SK-N-SH treated with all-trans-retinoic acid at 6 μM for 48 hours (cell line): ENCODE measurements at regions not wholly inside any gene's neighbourhood (a gene's known extent, or its start where the extent isn't known, plus 50 kb on each side); places are given as distances from the start of the nearest gene placed in this dataset.

Source experiments
- ATAC-seq: fragments of 200-7000 bp; cut with Tn5 transposase; 3 replicates; pipeline ENCODE4 v1.9.1; 2020; ENCODE audit warnings: mild to moderate bottlenecking, moderate library complexity
- ARNTL ChIP-seq: fragments of 450-650 bp; formaldehyde crosslinking; IDR thresholded peaks from 2 replicates; pipeline ENCODE4 v1.5.0; 2020; ENCODE audit warnings: low read depth, mild to moderate bottlenecking, moderate library complexity, borderline replicate concordance
- CREB5 ChIP-seq: fragments of 250-450 bp; sonication (Bioruptor Pico); IDR thresholded peaks from 2 replicates; pipeline ENCODE4 v1.5.1; 2020; ENCODE audit warnings: low read depth, mild to moderate bottlenecking, moderate library complexity
- CSDC2 ChIP-seq: fragments of 250-450 bp; sonication (Bioruptor Pico); IDR thresholded peaks from 2 replicates; pipeline ENCODE4 v1.5.0; 2020; ENCODE audit warnings: mild to moderate bottlenecking, moderate library complexity
- CSRNP3 ChIP-seq: fragments of 250-450 bp; sonication (Bioruptor Pico); IDR thresholded peaks from 2 replicates; pipeline ENCODE4 v1.5.1; 2021; ENCODE audit warnings: mild to moderate bottlenecking, moderate library complexity
- ESRRG ChIP-seq: fragments of 250-450 bp; sonication (Bioruptor Pico); IDR thresholded peaks from 2 replicates; pipeline ENCODE4 v1.6.1; 2021; ENCODE audit warnings: mild to moderate bottlenecking
- GLIS3 ChIP-seq: fragments of 250-450 bp; sonication (Bioruptor Pico); IDR thresholded peaks from 2 replicates; pipeline ENCODE4 v1.5.0; 2020; ENCODE audit warnings: mild to moderate bottlenecking, moderate library complexity
- ISL1 ChIP-seq: fragments of 250-450 bp; sonication (Bioruptor Pico); IDR thresholded peaks from 2 replicates; pipeline ENCODE4 v2.1.2; 2022; ENCODE audit warnings: mild to moderate bottlenecking, moderate library complexity
- OSR1 ChIP-seq: fragments of 250-450 bp; sonication (Bioruptor Pico); IDR thresholded peaks from 2 replicates; pipeline ENCODE4 v1.8.0; 2022; ENCODE audit warnings: moderate library complexity, mild to moderate bottlenecking, inconsistent platforms
- POU6F1 ChIP-seq: fragments of 250-450 bp; sonication (Bioruptor Pico); IDR thresholded peaks from 2 replicates; pipeline ENCODE4 v1.8.0; 2021; ENCODE audit warnings: low read depth, mild to moderate bottlenecking, moderate library complexity, borderline replicate concordance
- RARB ChIP-seq: fragments of 250-450 bp; sonication (Bioruptor Pico); IDR thresholded peaks from 2 replicates; pipeline ENCODE4 v1.8.0; 2021; ENCODE audit warnings: mild to moderate bottlenecking, moderate library complexity
- SNAI2 ChIP-seq: fragments of 250-450 bp; sonication (Bioruptor Pico); IDR thresholded peaks from 2 replicates; pipeline ENCODE4 v1.5.0; 2020; ENCODE audit warnings: mild to moderate bottlenecking, moderate library complexity
- TCF4 ChIP-seq: fragments of 250-450 bp; sonication (Bioruptor Pico); IDR thresholded peaks from 2 replicates; pipeline ENCODE4 v1.8.0; 2021; ENCODE audit warnings: mild to moderate bottlenecking, moderate library complexity, borderline replicate concordance
- ZC3H10 ChIP-seq: fragments of 250-450 bp; sonication (Bioruptor Pico); IDR thresholded peaks from 2 replicates; pipeline ENCODE4 v1.5.1; 2021; ENCODE audit warnings: mild to moderate bottlenecking, moderate library complexity
- ZFP3 ChIP-seq: fragments of 250-450 bp; sonication (Bioruptor Pico); IDR thresholded peaks from 2 replicates; pipeline ENCODE4 v1.5.0; 2020; ENCODE audit warnings: mild to moderate bottlenecking, moderate library complexity
- ZFP30 ChIP-seq: fragments of 450-650 bp; formaldehyde crosslinking; IDR thresholded peaks from 2 replicates; pipeline ENCODE4 v1.5.0; 2022; ENCODE audit warnings: mild to moderate bottlenecking, moderate library complexity
- ZNF565 ChIP-seq: fragments of 450-650 bp; formaldehyde crosslinking; conservative IDR thresholded peaks from 2 replicates; pipeline ENCODE4 v1.5.0; 2020; ENCODE audit warnings: low read depth, mild to moderate bottlenecking, moderate library complexity
- ZNF70 ChIP-seq: fragments of 450-650 bp; formaldehyde crosslinking; IDR thresholded peaks from 2 replicates; pipeline ENCODE4 v1.5.0; 2020; ENCODE audit warnings: mild to moderate bottlenecking, moderate library complexity
- ZNF8 ChIP-seq: fragments of 450-650 bp; formaldehyde crosslinking; IDR thresholded peaks from 2 replicates; pipeline ENCODE4 v1.5.0; 2020; ENCODE audit warnings: mild to moderate bottlenecking, moderate library complexity
- TF ChIP-seq, protein P1 (sequence below): fragments of 250-450 bp; sonication (Bioruptor Pico); IDR thresholded peaks from 2 replicates; pipeline ENCODE4 v1.5.0; 2020; ENCODE audit warnings: mild to moderate bottlenecking, moderate library complexity
- TF ChIP-seq, protein P2 (sequence below): fragments of 250-450 bp; sonication (Bioruptor Pico); IDR thresholded peaks from 2 replicates; pipeline ENCODE4 v1.8.0; 2020; ENCODE audit warnings: mild to moderate bottlenecking, moderate library complexity, borderline replicate concordance

- TF ChIP-seq, protein P1, sequence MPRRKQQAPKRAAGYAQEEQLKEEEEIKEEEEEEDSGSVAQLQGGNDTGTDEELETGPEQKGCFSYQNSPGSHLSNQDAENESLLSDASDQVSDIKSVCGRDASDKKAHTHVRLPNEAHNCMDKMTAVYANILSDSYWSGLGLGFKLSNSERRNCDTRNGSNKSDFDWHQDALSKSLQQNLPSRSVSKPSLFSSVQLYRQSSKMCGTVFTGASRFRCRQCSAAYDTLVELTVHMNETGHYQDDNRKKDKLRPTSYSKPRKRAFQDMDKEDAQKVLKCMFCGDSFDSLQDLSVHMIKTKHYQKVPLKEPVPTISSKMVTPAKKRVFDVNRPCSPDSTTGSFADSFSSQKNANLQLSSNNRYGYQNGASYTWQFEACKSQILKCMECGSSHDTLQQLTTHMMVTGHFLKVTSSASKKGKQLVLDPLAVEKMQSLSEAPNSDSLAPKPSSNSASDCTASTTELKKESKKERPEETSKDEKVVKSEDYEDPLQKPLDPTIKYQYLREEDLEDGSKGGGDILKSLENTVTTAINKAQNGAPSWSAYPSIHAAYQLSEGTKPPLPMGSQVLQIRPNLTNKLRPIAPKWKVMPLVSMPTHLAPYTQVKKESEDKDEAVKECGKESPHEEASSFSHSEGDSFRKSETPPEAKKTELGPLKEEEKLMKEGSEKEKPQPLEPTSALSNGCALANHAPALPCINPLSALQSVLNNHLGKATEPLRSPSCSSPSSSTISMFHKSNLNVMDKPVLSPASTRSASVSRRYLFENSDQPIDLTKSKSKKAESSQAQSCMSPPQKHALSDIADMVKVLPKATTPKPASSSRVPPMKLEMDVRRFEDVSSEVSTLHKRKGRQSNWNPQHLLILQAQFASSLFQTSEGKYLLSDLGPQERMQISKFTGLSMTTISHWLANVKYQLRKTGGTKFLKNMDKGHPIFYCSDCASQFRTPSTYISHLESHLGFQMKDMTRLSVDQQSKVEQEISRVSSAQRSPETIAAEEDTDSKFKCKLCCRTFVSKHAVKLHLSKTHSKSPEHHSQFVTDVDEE: no peak
- TF ChIP-seq ZFP30 (no peak), ZNF8 (CRISPR knock-in tag) (no peak), OSR1 (CRISPR knock-in tag) (no peak), ARNTL (CRISPR knock-in tag) (no peak), ZNF565 (CRISPR knock-in tag) (no peak)
- TF ChIP-seq, protein P2, sequence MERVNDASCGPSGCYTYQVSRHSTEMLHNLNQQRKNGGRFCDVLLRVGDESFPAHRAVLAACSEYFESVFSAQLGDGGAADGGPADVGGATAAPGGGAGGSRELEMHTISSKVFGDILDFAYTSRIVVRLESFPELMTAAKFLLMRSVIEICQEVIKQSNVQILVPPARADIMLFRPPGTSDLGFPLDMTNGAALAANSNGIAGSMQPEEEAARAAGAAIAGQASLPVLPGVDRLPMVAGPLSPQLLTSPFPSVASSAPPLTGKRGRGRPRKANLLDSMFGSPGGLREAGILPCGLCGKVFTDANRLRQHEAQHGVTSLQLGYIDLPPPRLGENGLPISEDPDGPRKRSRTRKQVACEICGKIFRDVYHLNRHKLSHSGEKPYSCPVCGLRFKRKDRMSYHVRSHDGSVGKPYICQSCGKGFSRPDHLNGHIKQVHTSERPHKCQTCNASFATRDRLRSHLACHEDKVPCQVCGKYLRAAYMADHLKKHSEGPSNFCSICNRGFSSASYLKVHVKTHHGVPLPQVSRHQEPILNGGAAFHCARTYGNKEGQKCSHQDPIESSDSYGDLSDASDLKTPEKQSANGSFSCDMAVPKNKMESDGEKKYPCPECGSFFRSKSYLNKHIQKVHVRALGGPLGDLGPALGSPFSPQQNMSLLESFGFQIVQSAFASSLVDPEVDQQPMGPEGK: no peak
Measured at GRCh38 chr16:85988306-85988705, 89.3 kb downstream of the IRF8 start (continued).

- TF ChIP-seq ESRRG (CRISPR knock-in tag) (no peak), ZNF565 (CRISPR knock-in tag) (no peak), ARNTL (CRISPR knock-in tag) (no peak), GLIS3 (CRISPR knock-in tag) (no peak), ZFP30 (no peak), ZNF8 (CRISPR knock-in tag) (no peak), ISL1 (no peak), ZFP3 (no peak), TCF4 (no peak), POU6F1 (CRISPR knock-in tag) (no peak), CSRNP3 (CRISPR knock-in tag) (no peak), CREB5 (no peak), SNAI2 (CRISPR knock-in tag) (no peak)
- TF ChIP-seq, protein P1: no peak
- no peak for ATAC-seq
Measured at GRCh38 chr16:85988723-85989313, 89.9 kb downstream of the IRF8 start.

DNA sequence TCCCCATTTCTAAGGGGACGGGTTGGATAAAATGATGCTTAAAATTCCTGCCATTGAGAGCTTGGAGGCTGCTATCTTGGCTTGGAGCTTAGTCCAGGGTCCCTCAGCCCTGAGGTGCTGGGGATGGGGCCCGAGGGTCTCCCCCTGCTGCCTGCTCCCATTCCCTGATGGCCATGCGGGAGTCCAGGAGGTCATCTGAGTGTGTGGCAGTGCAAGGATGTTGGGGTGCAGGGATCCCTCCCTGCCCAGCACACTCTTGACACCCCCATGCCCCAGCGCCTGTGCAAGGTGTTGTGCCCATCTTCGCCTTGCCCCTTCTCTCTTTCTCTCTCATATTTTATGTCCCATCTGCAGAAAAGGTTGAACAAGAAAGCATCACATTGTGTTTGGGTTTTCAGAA is 90.4 kb downstream of the IRF8 start:
- TF ChIP-seq CREB5 (no peak), ZFP30 (no peak), CSDC2 (CRISPR knock-in tag) (no peak), CSRNP3 (CRISPR knock-in tag) (no peak), ZC3H10 (CRISPR knock-in tag) (no peak), POU6F1 (CRISPR knock-in tag) (no peak), ZNF70 (CRISPR knock-in tag) (no peak), RARB (no peak), ISL1 (no peak), SNAI2 (CRISPR knock-in tag) (no peak), ZNF8 (CRISPR knock-in tag) (no peak), GLIS3 (CRISPR knock-in tag) (no peak), ZFP3 (no peak), ZNF565 (CRISPR knock-in tag) (no peak)
- no peak for ATAC-seq
